NCI-H748 treated with DMSO at 0.1 percent for 48 hours (cell line): ENCODE measurements at regions not wholly inside any gene's neighbourhood (a gene's known extent, or its start where the extent isn't known, plus 50 kb on each side); places are given as distances from the start of the nearest gene placed in this dataset.

Experiments
- DNase-seq: peaks from one replicate; lab custom pipeline; 2025; lab: John Stamatoyannopoulos, UW

GRCh38 chr2:64403426-64403825 lies 50.5 kb upstream of the LGALSL start:
- DNase-seq = no peak

GRCh38 chr2:64404002-64404731 lies 49.8 kb upstream of the LGALSL start:
- peak; percentile 41 for DNase-seq
